ENCODE measurements at regions not wholly inside any gene's neighbourhood (a gene's known extent, or its start where the extent isn't known, plus 50 kb on each side); places are given as distances from the start of the nearest gene placed in this dataset.

DNA sequence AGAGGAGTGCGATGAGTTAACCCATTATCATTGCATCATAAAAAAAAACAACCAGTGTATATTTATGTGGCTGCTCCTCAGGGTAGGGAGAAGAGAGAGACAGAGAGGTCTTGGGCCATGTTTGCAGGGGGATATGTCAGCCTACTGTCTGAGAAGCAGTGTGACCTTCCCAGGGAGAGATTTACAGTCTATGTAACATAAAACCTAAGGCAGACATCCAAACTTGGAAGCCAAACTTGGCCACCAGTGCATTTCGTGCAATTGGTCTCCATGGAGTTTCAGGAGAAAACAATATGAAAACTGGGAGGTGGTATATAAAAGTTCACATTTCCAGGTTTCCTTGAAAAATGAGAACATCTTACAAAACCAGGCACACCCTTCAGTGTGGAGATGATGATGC, 85.9 kb upstream of the CXCL12 start:
- TF ChIP-seq SP1 (IDR thresholded peaks at IDR 0.05; ENCODE audit: low read depth) (no peak), ZFX (IDR thresholded peaks at IDR 0.05) (no peak), POLR2AphosphoS5 (IDR thresholded peaks at IDR 0.05; ENCODE audit: low read depth, low read length) (no peak), FOSL1 (IDR thresholded peaks at IDR 0.05; ENCODE audit: low read depth) (no peak), EZH2phosphoT487 (IDR thresholded peaks at IDR 0.05; ENCODE audit: borderline replicate concordance) (no peak), EZH2 (IDR thresholded peaks at IDR 0.05) (no peak), CBX3 (IDR thresholded peaks at IDR 0.05; ENCODE audit: low read depth) (no peak), REST (IDR thresholded peaks at IDR 0.05; ENCODE audit: low read depth) (no peak)
- Histone ChIP-seq H3K36me3 (ENCODE audit: control insufficient read depth in 1 of 2, insufficient read depth in 2 of 2, low read length in 2 of 2) (no peaks in the 10 kb centered on the region), H3K27me3 (ENCODE audit: insufficient read depth, low read length) (no peaks in the 10 kb centered on the region; the same call in 1 of the 2 replicates), H3K27ac (ENCODE audit: low read depth, low read length) (no peak overlapping the region), H3K4me2 (ENCODE audit: low read length) (no peak overlapping the region), H3K79me2 (ENCODE audit: insufficient read depth, low read length) (no peaks in the 10 kb centered on the region), H3K9me2 (ENCODE audit: insufficient read depth) (no peaks in the 10 kb centered on the region), H4K20me1 (ENCODE audit: insufficient read depth) (no peaks in the 10 kb centered on the region), H3K9me3 (ENCODE audit: control insufficient read depth in 1 of 2, insufficient read depth in 1 of 2, low read depth in 1 of 2, low read length in 2 of 2) (no peaks in the 10 kb centered on the region), H3K4me1 (ENCODE audit: control insufficient read depth in 1 of 2, insufficient read depth in 2 of 2, low read length in 2 of 2) (no peaks in the 10 kb centered on the region), H2AFZ (ENCODE audit: low read depth, low read length, poor library complexity, severe bottlenecking) (no peak overlapping the region), H3K9ac (ENCODE audit: low read length) (no peak overlapping the region), H3K4me3 (replicated peaks in 1 of 2; ENCODE audit: low read depth in 1 of 2, low read length in 2 of 2) (no peak overlapping the region)
- BruUV-seq (replicated peaks) = no TSS peak
- DNase-seq (ENCODE audit: low read depth, low spot score) (no peak), ATAC-seq (no peak)
- ChIA-PET RAD21 (ENCODE audit: low non-redundant PET in 1 of 2, low total read pairs in 2 of 2, uncharacterized antibody in 2 of 2, unreplicated experiment in 2 of 2) (no interaction called here), CTCF (no interaction called here), POLR2A (no interaction called here)
- intact Hi-C loops (cut with micrococcal nuclease) = no loop called here

GRCh38 chr10:44471410-44471809, 86.5 kb upstream of the CXCL12 start:
- no peak for DNase-seq (ENCODE audit: low read depth, low spot score)
- Histone ChIP-seq H3K27ac (ENCODE audit: low read depth, low read length) (no peak overlapping the region), H2AFZ (ENCODE audit: low read depth, low read length, poor library complexity, severe bottlenecking) (no peak overlapping the region), H3K36me3 (ENCODE audit: control insufficient read depth in 1 of 2, insufficient read depth in 2 of 2, low read length in 2 of 2) (no peaks in the 10 kb centered on the region), H3K9ac (ENCODE audit: low read length) (no peak overlapping the region), H3K79me2 (ENCODE audit: insufficient read depth, low read length) (no peaks in the 10 kb centered on the region), H3K4me2 (ENCODE audit: low read length) (no peak overlapping the region), H3K9me2 (ENCODE audit: insufficient read depth) (no peaks in the 10 kb centered on the region), H3K9me3 (ENCODE audit: control insufficient read depth in 1 of 2, insufficient read depth in 1 of 2, low read depth in 1 of 2, low read length in 2 of 2) (no peaks in the 10 kb centered on the region), H3K4me3 (replicated peaks in 1 of 2; ENCODE audit: low read depth in 1 of 2, low read length in 2 of 2) (no peak overlapping the region), H3K4me1 (ENCODE audit: control insufficient read depth in 1 of 2, insufficient read depth in 2 of 2, low read length in 2 of 2) (no peaks in the 10 kb centered on the region), H3K27me3 (ENCODE audit: insufficient read depth, low read length) (no peaks in the 10 kb centered on the region; the same call in 1 of the 2 replicates), H4K20me1 (ENCODE audit: insufficient read depth) (no peaks in the 10 kb centered on the region)
- POLR2A ChIA-PET = no interaction called here
- intact Hi-C loops (cut with micrococcal nuclease) = no loop called here
- no peak for ATAC-seq
- RAD21 ChIA-PET (ENCODE audit: low non-redundant PET in 1 of 2, low total read pairs in 2 of 2, uncharacterized antibody in 2 of 2, unreplicated experiment in 2 of 2) = interaction anchor here in 1 of 2 experiments (0.7 kb wide), 1 partner anchor 37 kb away, joined by 5 read pairs; no protein-coding TSS in a partner anchor
- CTCF ChIA-PET = no interaction called here
- no peak for TF ChIP-seq ZFX (IDR thresholded peaks at IDR 0.05)
- no peak for TF ChIP-seq RAD21 (IDR thresholded peaks at IDR 0.05; ENCODE audit: low read depth)
- no TSS peak for BruUV-seq (replicated peaks)

All from HCT116 (cell line).